GM12878 (cell line): ENCODE measurements at regions not wholly inside any gene's neighbourhood (a gene's known extent, or its start where the extent isn't known, plus 50 kb on each side); places are given as distances from the start of the nearest gene placed in this dataset.

Experiments
- ATAC-seq: fragments of 200-7000 bp; cut with Tn5 transposase; 3 replicates; pipeline ENCODE4 v1.9.1; 2020; ENCODE audit warnings: mild to moderate bottlenecking, moderate library complexity
- BruUV-seq: library from RNA; stranded (reverse); fragments of 400-500 nt; replicated peaks from 2 replicates; lab custom pipeline; 2021; lab: Mats Ljungman, UMichigan
- CTCF ChIA-PET: fragments of 300-600 bp; sonication (Branson Sonifier 250); formaldehyde crosslinking; extraction: SDS; loops from one replicate; lab custom pipeline; 2021; ENCODE audit warnings: inconsistent platforms; lab: Yijun Ruan, JAX
- POLR2A ChIA-PET: fragments of 350-600 bp; formaldehyde crosslinking; extraction: SDS; loops from one replicate; lab custom pipeline; 2021; ENCODE audit warnings: inconsistent platforms; lab: Charles Lee
- RAD21 ChIA-PET: fragments of 300-600 bp; sonication (Branson Sonifier 250); formaldehyde crosslinking; loops from one replicate; lab custom pipeline; 2023; ENCODE audit warnings: antibody characterized with exemption; ENCODE audit not compliant: unreplicated experiment; lab: Charles Lee
- SMC1A ChIA-PET: fragments of 300-600 bp; sonication (Branson Sonifier 250); formaldehyde crosslinking; loops from one replicate; lab custom pipeline; 2023; ENCODE audit not compliant: unreplicated experiment, uncharacterized antibody; lab: Charles Lee
- DNase-seq: peaks from one replicate; pipeline ENCODE4 v3.0.0-alpha.2; 2011; ENCODE audit warnings: low read depth, low spot score
- FAIRE-seq: peaks from 3 replicates; lab custom pipeline; 2011; peaks lifted over from hg19 to GRCh38; lab: Jason Lieb, UNC
- H2AFZ ChIP-seq: 2 replicates; pipeline ENCODE4 v1.6.0; 2011; ENCODE audit warnings: low read depth, low read length, control low read depth; ENCODE audit not compliant: control insufficient read depth
- H3K27ac ChIP-seq: 2 replicates; pipeline ENCODE4 v1.5.1; 2011; ENCODE audit warnings: control low read depth; ENCODE audit not compliant: control insufficient read depth, insufficient read depth
- H3K27me3 ChIP-seq, 2 experiments: replicated peaks in 1 of 2; 2 replicates each; pipeline versions ENCODE4 v1.6.0 to v1.6.1; 2011; ENCODE audit warnings: low read length in 1 of 2; ENCODE audit not compliant: control insufficient read depth in 2 of 2, insufficient read depth in 2 of 2
- H3K36me3 ChIP-seq, 2 experiments: 2 replicates each; pipeline ENCODE4 v1.5.1; 2011; ENCODE audit warnings: low read length in 1 of 2; ENCODE audit not compliant: control insufficient read depth in 2 of 2, insufficient read depth in 2 of 2
- H3K4me1 ChIP-seq: 2 replicates; pipeline ENCODE4 v1.6.1; 2011; ENCODE audit warnings: mild to moderate bottlenecking, low read length, moderate library complexity, mixed read lengths; ENCODE audit not compliant: control insufficient read depth, insufficient read depth
- H3K4me2 ChIP-seq: 2 replicates; pipeline ENCODE4 v1.6.0; 2011; ENCODE audit warnings: control low read depth; ENCODE audit not compliant: control insufficient read depth, insufficient read depth
- H3K4me3 ChIP-seq: fragments of 200-600 bp; sonication (generic); 2 replicates; pipeline ENCODE4 v1.5.1; 2016
- H3K79me2 ChIP-seq: 2 replicates; pipeline ENCODE4 v1.6.0; 2011; ENCODE audit warnings: low read length; ENCODE audit not compliant: control insufficient read depth, insufficient read depth
- H3K9ac ChIP-seq: 2 replicates; pipeline ENCODE4 v1.8.0; 2011; ENCODE audit warnings: low read length, control low read depth, mixed read lengths; ENCODE audit not compliant: control insufficient read depth, insufficient read depth
- H3K9me3 ChIP-seq: replicated peaks from 3 replicates; pipeline ENCODE4 v1.5.1; 2011; ENCODE audit warnings: mild to moderate bottlenecking, low read length; ENCODE audit not compliant: control insufficient read depth, insufficient read depth
- H4K20me1 ChIP-seq: 2 replicates; pipeline ENCODE4 v1.6.0; 2011; ENCODE audit not compliant: control insufficient read depth, insufficient read depth
- CEBPZ ChIP-seq: fragments of 150-350 bp; IDR thresholded peaks from 2 replicates; pipeline ENCODE4 v1.6.1; 2016; ENCODE audit warnings: low read depth, low read length
- NFIC ChIP-seq: IDR thresholded peaks from 2 replicates; pipeline ENCODE4 v1.6.1; 2012; ENCODE audit warnings: low read depth, mild to moderate bottlenecking, inconsistent platforms, low read length, moderate library complexity
- SIX5 ChIP-seq: IDR thresholded peaks from 2 replicates; pipeline ENCODE4 v1.6.1; 2011; ENCODE audit warnings: mild to moderate bottlenecking, low read depth, low read length, moderate library complexity; ENCODE audit not compliant: severe bottlenecking
- SP1 ChIP-seq: IDR thresholded peaks from one replicate; pipeline ENCODE4 v1.6.1; 2011; ENCODE audit warnings: low read depth, low read length
- SRF ChIP-seq, 2 experiments: IDR thresholded peaks; 2 replicates each; pipeline ENCODE4 v1.6.1; 2011; ENCODE audit warnings: low read depth in 2 of 2, low read length in 2 of 2, mild to moderate bottlenecking in 1 of 2, moderate library complexity in 1 of 2
- STAT3 ChIP-seq: IDR thresholded peaks from 2 replicates; pipeline ENCODE4 v1.6.1; 2011; ENCODE audit warnings: low read depth, low read length, improper control_type of control experiment
- USF1 ChIP-seq: IDR thresholded peaks from 2 replicates; pipeline ENCODE4 v1.6.1; 2011; ENCODE audit warnings: borderline replicate concordance, low read depth, mild to moderate bottlenecking, moderate library complexity, mixed read lengths, low read length; ENCODE audit not compliant: insufficient read depth; ENCODE audit errors: extremely low read length
- ZBTB40 ChIP-seq: fragments of 450-650 bp; IDR thresholded peaks from 2 replicates; pipeline ENCODE4 v1.6.1; 2016; ENCODE audit warnings: mild to moderate bottlenecking, moderate library complexity, borderline replicate concordance
- ZNF384 ChIP-seq: IDR thresholded peaks from 2 replicates; pipeline ENCODE4 v1.6.1; 2012; ENCODE audit warnings: low read depth, mild to moderate bottlenecking, low read length, improper control_type of control experiment, borderline replicate concordance
- ZNF687 ChIP-seq: fragments of 450-650 bp; IDR thresholded peaks from 2 replicates; pipeline ENCODE4 v1.6.1; 2017; ENCODE audit warnings: mild to moderate bottlenecking, moderate library complexity
- WGBS: methylation state at CpG from one replicate; pipeline ENCODE4 v1.1.6; 2016; ENCODE audit warnings: low lambda C conversion rate; ENCODE audit not compliant: insufficient replicate concordance, insufficient coverage; ENCODE audit errors: missing lambda C conversion rate; 5-methylcytosine and 5-hydroxymethylcytosine counted together
- in situ Hi-C: fragments of 300-500 bp; cut with MboI; formaldehyde crosslinking; loops from 9 replicates; pipeline ENCODE4 v1.14.3; 2018; ENCODE audit warnings: mixed read lengths
- intact Hi-C: fragments of 100-400 bp; cut with micrococcal nuclease; formaldehyde crosslinking; loops from one replicate; pipeline ENCODE4 v1.14.2; 2022; ENCODE audit not compliant: unreplicated experiment

GRCh38 chr4:14934704-14935390 lies 67.4 kb upstream of the CPEB2 start:
- BruUV-seq: no TSS peak
- 57% methylated on average over 9 of the region's 9 CpGs for WGBS
- CTCF ChIA-PET: no interaction called here
- SMC1A ChIA-PET: no interaction called here
- Histone ChIP-seq H3K9ac (no peak overlapping the region), H3K27me3 (no peaks in the 10 kb centered on the region), H3K27ac (no peak overlapping the region), H3K4me1 (no peaks in the 10 kb centered on the region), H3K9me3 (no peaks in the 10 kb centered on the region), H3K36me3 (no peaks in the 10 kb centered on the region), H3K4me2 (no peak overlapping the region), H3K79me2 (no peaks in the 10 kb centered on the region), H2AFZ (no peak overlapping the region), H3K4me3 (no peak overlapping the region), H4K20me1 (no peaks in the 10 kb centered on the region)
- POLR2A ChIA-PET: no interaction called here
- FAIRE-seq (no peak), ATAC-seq (no peak), DNase-seq (no peak)
- in situ Hi-C loops (no loop called here), intact Hi-C loops (no loop called here)
- RAD21 ChIA-PET: no interaction called here
- TF ChIP-seq ZNF384 (no peak), NFIC (no peak), ZNF687 (no peak), ZBTB40 (no peak), STAT3 (no peak), SRF (IDR thresholded peaks at IDR 0.05; ENCODE audit: low read depth in 2 of 2, low read length in 2 of 2) (no peak), SIX5 (no peak), CEBPZ (no peak), USF1 (no peak), SP1 (no peak)
